Activated naive CD8-positive, alpha-beta T cell treated with anti-CD3 and anti-CD28 coated beads, Interleukin-2, amount 10 ng/mL, durations not matched to agents 7 days and 5 days (primary cell): ENCODE measurements at regions not wholly inside any gene's neighbourhood (a gene's known extent, or its start where the extent isn't known, plus 50 kb on each side); places are given as distances from the start of the nearest gene placed in this dataset.

Experiments used
- ATAC-seq: fragments of 150-1000 bp; cut with Tn5 transposase; one replicate; pipeline ENCODE4 v1.10.0; 2021; ENCODE audit warnings: low read depth, moderate library complexity
- POLR2A ChIA-PET: fragments of 350-600 bp; sonication (Branson Sonifier 250); formaldehyde crosslinking; loops from one replicate; lab custom pipeline; 2021; ENCODE audit warnings: antibody characterized with exemption; lab: Charles Lee
- DNase-seq: peaks from one replicate; pipeline ENCODE4 v3.0.0; 2021
- H3K27ac Mint-ChIP-seq: one replicate; pipeline ENCODE4 v1.8.0; 2022; ENCODE audit warnings: mild to moderate bottlenecking, mixed read lengths
- H3K27me3 Mint-ChIP-seq: one replicate; pipeline ENCODE4 v1.8.0; 2022; ENCODE audit warnings: mild to moderate bottlenecking, moderate library complexity, mixed read lengths
- H3K36me3 Mint-ChIP-seq: one replicate; pipeline ENCODE4 v1.8.0; 2021; ENCODE audit warnings: mild to moderate bottlenecking, mixed read lengths
- H3K4me1 Mint-ChIP-seq: one replicate; pipeline ENCODE4 v1.8.0; 2021; ENCODE audit warnings: mixed read lengths
- H3K4me3 Mint-ChIP-seq: one replicate; pipeline ENCODE4 v1.8.0; 2022; ENCODE audit warnings: mild to moderate bottlenecking, moderate library complexity, mixed read lengths
- H3K9me3 Mint-ChIP-seq: one replicate; pipeline ENCODE4 v1.8.0; 2021; ENCODE audit warnings: mixed read lengths

- POLR2A ChIA-PET: no interaction called here
- Mint-ChIP-seq H3K36me3 (no peaks in the 10 kb centered on the region), H3K27ac (no peak overlapping the region), H3K4me3 (no peak overlapping the region), H3K9me3 (peaks cover 2% of the 10 kb centered on the region), H3K27me3 (no peaks in the 10 kb centered on the region), H3K4me1 (no peaks in the 10 kb centered on the region)
- DNase-seq (no peak), ATAC-seq (no peak)
Measured at GRCh38 chr13:84366506-84366905, 484.2 kb upstream of the SLITRK1 start.

GRCh38 chr13:84362777-84363176 lies 480.5 kb upstream of the SLITRK1 start:
- ATAC-seq (no peak), DNase-seq (no peak)
- POLR2A ChIA-PET: no interaction called here
- no peaks in the 10 kb centered on the region for H3K4me1 Mint-ChIP-seq
- no peaks in the 10 kb centered on the region for H3K27me3 Mint-ChIP-seq
- no peaks in the 10 kb centered on the region for H3K36me3 Mint-ChIP-seq
- H3K27ac Mint-ChIP-seq: no peak overlapping the region
- H3K9me3 Mint-ChIP-seq: no peaks in the 10 kb centered on the region
- H3K4me3 Mint-ChIP-seq: no peak overlapping the region

GRCh38 chr13:84360822-84361221 lies 478.5 kb upstream of the SLITRK1 start:
- Mint-ChIP-seq H3K27me3 (no peaks in the 10 kb centered on the region), H3K27ac (no peak overlapping the region), H3K4me3 (no peak overlapping the region), H3K9me3 (no peaks in the 10 kb centered on the region), H3K4me1 (no peaks in the 10 kb centered on the region), H3K36me3 (no peaks in the 10 kb centered on the region)
- ATAC-seq: no peak
- DNase-seq: no peak
- POLR2A ChIA-PET: no interaction called here

DNA sequence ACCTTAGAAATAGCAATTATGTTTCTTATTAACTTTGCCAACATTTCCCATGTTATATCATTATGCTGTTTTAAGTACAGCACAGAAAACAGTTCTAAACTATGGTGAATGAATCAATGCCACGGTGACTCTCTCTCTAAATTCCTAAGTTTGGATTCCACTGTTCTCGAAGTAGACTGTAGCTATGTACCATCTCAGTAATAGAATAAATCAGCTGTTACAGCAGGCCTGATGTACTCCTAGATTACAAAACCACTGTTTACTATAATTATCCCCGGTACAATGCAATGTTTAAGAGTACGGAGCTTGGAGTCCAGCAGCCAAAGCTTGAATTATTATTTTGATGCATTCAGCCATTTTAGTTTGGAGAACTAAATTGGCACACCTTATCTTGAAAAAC lies 476.3 kb upstream of the SLITRK1 start:
- H3K4me1 Mint-ChIP-seq: no peaks in the 10 kb centered on the region
- H3K36me3 Mint-ChIP-seq: no peaks in the 10 kb centered on the region
- H3K9me3 Mint-ChIP-seq: no peaks in the 10 kb centered on the region
- no peaks in the 10 kb centered on the region for H3K27me3 Mint-ChIP-seq
- ATAC-seq (no peak), DNase-seq (no peak)
- POLR2A ChIA-PET: no interaction called here
- no peak overlapping the region for H3K4me3 Mint-ChIP-seq
- no peak overlapping the region for H3K27ac Mint-ChIP-seq

- DNase-seq (no peak), ATAC-seq (no peak)
- Mint-ChIP-seq H3K36me3 (no peaks in the 10 kb centered on the region), H3K4me1 (no peaks in the 10 kb centered on the region), H3K4me3 (no peak overlapping the region), H3K9me3 (no peaks in the 10 kb centered on the region), H3K27ac (no peak overlapping the region), H3K27me3 (no peaks in the 10 kb centered on the region)
- POLR2A ChIA-PET: no interaction called here
Measured at GRCh38 chr13:84352946-84353345, 470.7 kb upstream of the SLITRK1 start.

DNA sequence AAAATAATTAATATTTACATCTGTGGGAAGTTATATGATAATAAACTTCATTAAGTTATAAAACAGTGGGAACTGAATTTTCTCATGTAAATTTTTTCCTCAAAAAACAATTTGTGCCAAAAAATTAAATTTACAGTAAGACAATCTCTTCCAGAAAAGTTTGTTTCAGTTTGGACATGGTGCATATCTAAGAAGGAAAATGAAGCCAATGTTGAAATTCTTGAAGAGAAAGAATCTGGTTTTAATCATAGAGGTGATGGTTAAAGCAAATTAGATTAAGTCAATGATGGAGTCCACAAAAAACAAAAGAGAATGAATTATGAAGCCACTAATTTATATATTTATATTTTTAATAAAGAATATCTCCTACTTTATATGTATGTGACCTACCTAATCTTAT lies 457.2 kb upstream of the SLITRK1 start:
- Mint-ChIP-seq H3K27ac (no peak overlapping the region), H3K4me1 (no peaks in the 10 kb centered on the region), H3K9me3 (no peaks in the 10 kb centered on the region), H3K4me3 (no peak overlapping the region), H3K36me3 (no peaks in the 10 kb centered on the region), H3K27me3 (no peaks in the 10 kb centered on the region)
- no peak for DNase-seq
- POLR2A ChIA-PET: no interaction called here
- ATAC-seq: no peak

DNA sequence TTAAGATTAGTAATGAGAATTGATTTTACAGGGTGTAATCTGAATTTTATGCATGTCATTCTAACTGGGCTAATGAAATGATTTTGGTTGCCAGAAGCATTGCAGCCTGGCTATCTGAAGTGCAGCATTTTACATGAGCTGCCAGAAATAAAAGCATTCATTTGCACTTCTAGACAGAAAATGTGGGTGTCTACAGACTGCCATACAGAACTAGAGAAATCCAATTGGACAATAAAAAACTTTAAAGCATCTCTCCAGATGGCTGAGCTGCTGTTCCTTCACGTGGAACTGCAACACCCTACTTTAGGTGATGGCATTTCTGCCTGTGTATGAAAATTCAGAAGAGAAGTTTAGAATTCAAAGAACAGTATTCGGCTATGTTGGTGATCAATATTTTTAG lies 450.1 kb upstream of the SLITRK1 start:
- H3K4me3 Mint-ChIP-seq: no peak overlapping the region
- no peaks in the 10 kb centered on the region for H3K4me1 Mint-ChIP-seq
- no peaks in the 10 kb centered on the region for H3K9me3 Mint-ChIP-seq
- no peaks in the 10 kb centered on the region for H3K36me3 Mint-ChIP-seq
- no peak overlapping the region for H3K27ac Mint-ChIP-seq
- no peaks in the 10 kb centered on the region for H3K27me3 Mint-ChIP-seq
- DNase-seq: no peak
- POLR2A ChIA-PET: interaction anchor here (0.8 kb wide), 1 partner anchor 321 kb away, joined by 3 read pairs; no protein-coding TSS in a partner anchor
- no peak for ATAC-seq

DNA sequence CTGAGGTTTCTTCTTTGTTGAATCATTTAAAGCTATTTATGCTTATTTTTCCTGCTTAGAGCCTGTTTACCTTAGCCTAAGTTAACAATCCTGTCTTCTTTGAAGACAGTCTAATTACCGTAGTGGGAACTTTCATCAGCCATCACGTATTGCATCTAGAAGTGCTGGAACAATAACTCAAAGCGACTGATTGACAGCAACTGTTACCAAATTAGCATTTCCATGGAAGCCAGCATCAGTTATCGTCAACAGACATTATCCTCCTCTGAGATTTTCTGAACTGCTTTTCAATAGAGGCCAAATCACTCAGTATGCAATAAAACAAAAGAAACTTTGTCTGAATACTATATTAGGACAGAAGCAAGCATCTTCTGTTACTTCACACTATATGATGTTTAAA lies 433.3 kb upstream of the SLITRK1 start:
- peaks cover 1% of the 10 kb centered on the region for H3K27me3 Mint-ChIP-seq
- no peak overlapping the region for H3K27ac Mint-ChIP-seq
- no peak for ATAC-seq
- DNase-seq: no peak
- H3K36me3 Mint-ChIP-seq: no peaks in the 10 kb centered on the region
- POLR2A ChIA-PET: no interaction called here
- H3K4me3 Mint-ChIP-seq: no peak overlapping the region
- H3K9me3 Mint-ChIP-seq: no peaks in the 10 kb centered on the region
- no peaks in the 10 kb centered on the region for H3K4me1 Mint-ChIP-seq

- Mint-ChIP-seq H3K27ac (no peak overlapping the region), H3K4me3 (no peak overlapping the region), H3K9me3 (no peaks in the 10 kb centered on the region), H3K4me1 (no peaks in the 10 kb centered on the region), H3K36me3 (no peaks in the 10 kb centered on the region), H3K27me3 (no peaks in the 10 kb centered on the region)
- DNase-seq: no peak
- ATAC-seq: no peak
- POLR2A ChIA-PET: no interaction called here
Measured at GRCh38 chr13:84303035-84303434, 420.8 kb upstream of the SLITRK1 start.

GRCh38 chr13:84297251-84297650 lies 415.0 kb upstream of the SLITRK1 start:
- Mint-ChIP-seq H3K9me3 (no peaks in the 10 kb centered on the region), H3K4me3 (no peak overlapping the region), H3K27me3 (no peaks in the 10 kb centered on the region), H3K36me3 (no peaks in the 10 kb centered on the region), H3K4me1 (no peaks in the 10 kb centered on the region), H3K27ac (no peak overlapping the region)
- ATAC-seq (no peak), DNase-seq (no peak)
- POLR2A ChIA-PET: no interaction called here

DNA sequence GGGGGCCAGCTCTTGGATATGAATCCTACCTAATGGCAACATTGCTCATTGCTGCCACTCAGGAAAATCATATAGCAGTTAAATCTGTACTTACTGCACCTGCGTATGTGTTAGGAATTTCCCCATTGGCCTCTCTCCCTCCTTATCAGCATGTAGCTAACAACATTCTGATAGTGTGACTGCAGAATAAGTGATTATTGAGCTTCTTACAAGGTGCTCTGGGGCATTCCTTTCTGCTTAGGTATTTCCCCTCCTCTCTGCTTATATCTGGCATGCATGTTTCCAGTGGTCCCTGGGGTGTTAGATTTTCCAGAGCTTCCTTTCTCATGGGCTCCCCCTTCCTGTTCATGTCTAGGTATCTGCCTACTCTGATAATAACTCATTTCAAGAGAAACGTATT lies 414.1 kb upstream of the SLITRK1 start:
- ATAC-seq (no peak), DNase-seq (no peak)
- Mint-ChIP-seq H3K27me3 (no peaks in the 10 kb centered on the region), H3K36me3 (no peaks in the 10 kb centered on the region), H3K9me3 (no peaks in the 10 kb centered on the region), H3K27ac (no peak overlapping the region), H3K4me1 (no peaks in the 10 kb centered on the region), H3K4me3 (no peak overlapping the region)
- POLR2A ChIA-PET: no interaction called here

- DNase-seq (no peak), ATAC-seq (no peak)
- Mint-ChIP-seq H3K4me1 (no peaks in the 10 kb centered on the region), H3K4me3 (no peak overlapping the region), H3K27ac (no peak overlapping the region), H3K36me3 (no peaks in the 10 kb centered on the region), H3K9me3 (no peaks in the 10 kb centered on the region), H3K27me3 (no peaks in the 10 kb centered on the region)
- POLR2A ChIA-PET: no interaction called here
Measured at GRCh38 chr13:84294576-84294975, 412.3 kb upstream of the SLITRK1 start.

DNA sequence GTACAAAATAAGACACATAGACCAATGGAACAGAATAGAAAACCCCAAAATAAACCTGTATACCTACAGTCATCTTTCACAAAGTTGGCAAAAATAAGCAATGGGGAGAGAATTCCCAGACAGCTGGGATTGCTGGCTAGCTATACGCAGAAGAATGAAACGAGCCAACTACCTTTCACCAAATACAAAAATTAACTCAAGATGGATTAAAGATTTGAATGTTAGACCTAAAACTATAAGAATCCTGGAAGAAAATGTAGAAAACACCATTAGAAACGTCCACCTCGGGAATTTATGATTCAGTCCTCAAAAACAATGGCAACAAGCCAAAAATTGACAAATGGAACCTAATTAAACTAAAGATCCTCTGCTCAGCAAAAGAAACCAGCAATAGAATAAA lies 408.1 kb upstream of the SLITRK1 start:
- Mint-ChIP-seq H3K27ac (no peak overlapping the region), H3K9me3 (no peaks in the 10 kb centered on the region), H3K27me3 (no peaks in the 10 kb centered on the region), H3K36me3 (no peaks in the 10 kb centered on the region), H3K4me3 (no peak overlapping the region), H3K4me1 (no peaks in the 10 kb centered on the region)
- ATAC-seq (no peak), DNase-seq (no peak)
- POLR2A ChIA-PET: no interaction called here

DNA sequence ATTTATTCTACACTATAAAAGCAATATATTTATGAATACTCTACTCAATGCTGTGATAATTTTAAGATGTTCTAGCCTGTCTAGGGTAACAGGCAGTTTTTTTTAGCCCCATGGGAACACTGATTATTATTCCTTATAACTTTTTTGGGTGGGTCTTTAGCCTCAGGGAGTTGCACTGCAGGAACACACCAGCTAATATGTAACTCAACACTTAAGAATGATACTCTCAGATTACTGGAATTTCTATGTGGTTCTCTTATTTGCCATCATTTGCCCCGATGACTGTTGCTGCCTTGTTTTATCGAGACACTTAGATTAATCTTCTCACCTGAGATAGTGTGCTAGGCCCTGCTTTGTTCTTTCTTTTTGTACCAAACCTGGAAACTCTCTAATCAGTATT lies 396.9 kb upstream of the SLITRK1 start:
- POLR2A ChIA-PET: no interaction called here
- Mint-ChIP-seq H3K27ac (no peak overlapping the region), H3K4me3 (no peak overlapping the region), H3K4me1 (no peaks in the 10 kb centered on the region), H3K27me3 (no peaks in the 10 kb centered on the region), H3K36me3 (no peaks in the 10 kb centered on the region), H3K9me3 (no peaks in the 10 kb centered on the region)
- DNase-seq: no peak
- no peak for ATAC-seq

- Mint-ChIP-seq H3K4me1 (no peaks in the 10 kb centered on the region), H3K27me3 (no peaks in the 10 kb centered on the region), H3K27ac (no peak overlapping the region), H3K4me3 (no peak overlapping the region), H3K9me3 (no peaks in the 10 kb centered on the region), H3K36me3 (no peaks in the 10 kb centered on the region)
- DNase-seq: no peak
- POLR2A ChIA-PET: no interaction called here
- no peak for ATAC-seq
Measured at GRCh38 chr13:84272877-84273562, 390.7 kb upstream of the SLITRK1 start.
